HG03442 (cell line): ENCODE measurements at regions not wholly inside any gene's neighbourhood (a gene's known extent, or its start where the extent isn't known, plus 50 kb on each side); places are given as distances from the start of the nearest gene placed in this dataset.
A peak's percentile ranks its signal among the peaks of the same experiment; 100 is the strongest.
"Not testable (repeated sequence)": the region's sequence is repeated elsewhere in the genome, so short reads cannot be mapped to it uniquely, and the experiment has no call there.

Experiments used
- ATAC-seq: cut with Tn5 transposase; IDR thresholded peaks from one replicate; pipeline ENCODE4 v1.9.1; 2021; ENCODE audit warnings: mild to moderate bottlenecking, moderate library complexity; ENCODE audit not compliant: unreplicated experiment

GRCh38 chrX:3881898-3882552 is 168.6 kb upstream of the PRKX start:
- ATAC-seq, result peak; percentile 96

- ATAC-seq, result peak; percentile 36
Observed at GRCh38 chrX:3881255-3881895, 167.9 kb upstream of the PRKX start.

- not testable (repeated sequence) for ATAC-seq
Observed at GRCh38 chrX:3876393-3876792, 162.9 kb upstream of the PRKX start.

GRCh38 chrX:3875638-3876037 is 162.2 kb upstream of the PRKX start:
- not testable (repeated sequence) for ATAC-seq

- ATAC-seq, result not testable (repeated sequence)
Observed at GRCh38 chrX:3872226-3872879, 158.9 kb upstream of the PRKX start.

GRCh38 chrX:3867067-3867831 is 153.8 kb upstream of the PRKX start:
- ATAC-seq, result not testable (repeated sequence)

GRCh38 chrX:3858332-3858731 is 144.9 kb upstream of the PRKX start:
- not testable (repeated sequence) for ATAC-seq

GRCh38 chrX:3843522-3844145 is 130.2 kb upstream of the PRKX start:
- ATAC-seq, result peak; percentile 94

- ATAC-seq, result peak; percentile 45
Observed at GRCh38 chrX:3842822-3843521, 129.5 kb upstream of the PRKX start.

GRCh38 chrX:3838754-3839153 is 125.3 kb upstream of the PRKX start:
- ATAC-seq, result not testable (repeated sequence)

- not testable (repeated sequence) for ATAC-seq
Observed at GRCh38 chrX:3837958-3838643, 124.7 kb upstream of the PRKX start.

GRCh38 chrX:3837211-3837610 is 123.8 kb upstream of the PRKX start:
- not testable (repeated sequence) for ATAC-seq

GRCh38 chrX:3833761-3834542 is 120.5 kb upstream of the PRKX start:
- ATAC-seq, result not testable (repeated sequence)

GRCh38 chrX:3830020-3830419 is 116.6 kb upstream of the PRKX start:
- not testable (repeated sequence) for ATAC-seq

- ATAC-seq, result not testable (repeated sequence)
Observed at GRCh38 chrX:3829041-3829531, 115.6 kb upstream of the PRKX start.

- not testable (repeated sequence) for ATAC-seq
Observed at GRCh38 chrX:3828378-3829040, 115.1 kb upstream of the PRKX start.

GRCh38 chrX:3824008-3824407 is 110.6 kb upstream of the PRKX start:
- ATAC-seq, result not testable (repeated sequence)

GRCh38 chrX:3820167-3820566 is 106.7 kb upstream of the PRKX start:
- ATAC-seq, result no peak
